ENCODE measurements at regions not wholly inside any gene's neighbourhood (a gene's known extent, or its start where the extent isn't known, plus 50 kb on each side); places are given as distances from the start of the nearest gene placed in this dataset.

- H3K27me3 ChIP-seq, result no peaks in the 10 kb centered on the region
- in situ Hi-C loops (cut with MboI; ENCODE audit: low pct_ligation_motif_present in 1 of 4, low pct_unique_long_range_greater_than_20kb in 1 of 4, low sequenced_read_pairs in 3 of 4) (no loop called here), intact Hi-C loops (cut with DNase I; ENCODE audit: low total_unique reads) (no loop called here)
- no peak overlapping the region for H3K4me3 ChIP-seq
- no peaks in the 10 kb centered on the region for H3K36me3 ChIP-seq
- H3K27ac ChIP-seq, result no peak overlapping the region
- WGBS, 2 donors (ENCODE audit: low coverage in 1 of 2), result 55 to 68% methylated on average over 4 of the region's 4 CpGs
- no peaks in the 10 kb centered on the region for H3K4me1 ChIP-seq
- no peak for TF ChIP-seq POLR2AphosphoS5 (IDR thresholded peaks at IDR 0.05)
- no peak for DNase-seq
- H3K9me3 ChIP-seq, result no peaks in the 10 kb centered on the region
Observed at GRCh38 chr1:96333522-96334235, 387.9 kb upstream of the PTBP2 start.

DNA sequence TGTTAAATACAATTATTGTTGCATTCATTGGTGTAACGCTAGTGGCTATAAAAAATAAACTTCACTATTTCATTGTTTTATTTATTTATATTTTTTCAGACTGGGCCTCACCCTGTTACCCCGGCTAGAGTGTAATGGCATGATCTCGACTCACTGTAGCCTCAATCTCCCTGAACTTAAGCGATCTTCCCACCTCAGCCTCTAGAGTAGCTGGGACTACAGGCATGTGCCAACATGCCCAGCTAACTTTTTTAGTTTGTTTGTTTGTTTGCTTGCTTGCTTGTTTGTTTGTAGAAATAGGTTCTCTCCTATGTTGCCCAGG is 387.4 kb upstream of the PTBP2 start:
- intact Hi-C loops (cut with DNase I; ENCODE audit: low total_unique reads) (no loop called here), in situ Hi-C loops (cut with MboI; ENCODE audit: low pct_ligation_motif_present in 1 of 4, low pct_unique_long_range_greater_than_20kb in 1 of 4, low sequenced_read_pairs in 3 of 4) (no loop called here)
- H3K36me3 ChIP-seq, result no peaks in the 10 kb centered on the region
- TF ChIP-seq EP300 (IDR thresholded peaks at IDR 0.05; ENCODE audit: low read depth) (no peak), POLR2AphosphoS5 (IDR thresholded peaks at IDR 0.05) (no peak), POLR2A (IDR thresholded peaks at IDR 0.05) (no peak)
- TF ChIP-seq, protein P1, sequence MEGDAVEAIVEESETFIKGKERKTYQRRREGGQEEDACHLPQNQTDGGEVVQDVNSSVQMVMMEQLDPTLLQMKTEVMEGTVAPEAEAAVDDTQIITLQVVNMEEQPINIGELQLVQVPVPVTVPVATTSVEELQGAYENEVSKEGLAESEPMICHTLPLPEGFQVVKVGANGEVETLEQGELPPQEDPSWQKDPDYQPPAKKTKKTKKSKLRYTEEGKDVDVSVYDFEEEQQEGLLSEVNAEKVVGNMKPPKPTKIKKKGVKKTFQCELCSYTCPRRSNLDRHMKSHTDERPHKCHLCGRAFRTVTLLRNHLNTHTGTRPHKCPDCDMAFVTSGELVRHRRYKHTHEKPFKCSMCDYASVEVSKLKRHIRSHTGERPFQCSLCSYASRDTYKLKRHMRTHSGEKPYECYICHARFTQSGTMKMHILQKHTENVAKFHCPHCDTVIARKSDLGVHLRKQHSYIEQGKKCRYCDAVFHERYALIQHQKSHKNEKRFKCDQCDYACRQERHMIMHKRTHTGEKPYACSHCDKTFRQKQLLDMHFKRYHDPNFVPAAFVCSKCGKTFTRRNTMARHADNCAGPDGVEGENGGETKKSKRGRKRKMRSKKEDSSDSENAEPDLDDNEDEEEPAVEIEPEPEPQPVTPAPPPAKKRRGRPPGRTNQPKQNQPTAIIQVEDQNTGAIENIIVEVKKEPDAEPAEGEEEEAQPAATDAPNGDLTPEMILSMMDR (IDR thresholded peaks at IDR 0.05), result no peak
- DNase-seq, result no peak
- no peaks in the 10 kb centered on the region for H3K27me3 ChIP-seq
- H3K4me3 ChIP-seq, result no peak overlapping the region
- WGBS, 2 donors (ENCODE audit: low coverage in 1 of 2), result 48 to 62% methylated on average over 2 to 4 of the region's 4 CpGs
- H3K27ac ChIP-seq, result no peak overlapping the region
- no peaks in the 10 kb centered on the region for H3K4me1 ChIP-seq
- no peaks in the 10 kb centered on the region for H3K9me3 ChIP-seq

DNA sequence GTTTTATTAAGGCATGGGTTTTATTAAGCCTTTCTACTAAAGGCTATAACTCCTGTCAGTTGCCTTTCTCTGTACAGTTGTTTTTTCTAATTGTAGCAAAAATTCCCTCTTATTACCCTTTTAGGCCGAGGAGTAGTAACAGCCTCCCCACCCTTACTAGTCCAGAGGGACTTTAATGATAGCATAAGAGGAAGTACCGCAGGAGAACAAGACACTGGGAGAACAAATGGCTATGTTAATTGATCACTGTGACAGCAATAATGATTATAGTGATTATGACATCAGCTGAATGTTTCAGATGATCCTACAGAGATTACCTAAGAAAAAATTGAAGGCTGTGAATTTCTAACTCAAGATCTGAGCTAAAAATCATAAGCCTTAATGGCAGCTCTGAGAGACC is 383.0 kb upstream of the PTBP2 start:
- Histone ChIP-seq H3K36me3 (no peaks in the 10 kb centered on the region), H3K4me1 (no peaks in the 10 kb centered on the region), H3K4me3 (no peak overlapping the region), H3K27me3 (no peaks in the 10 kb centered on the region), H3K27ac (no peak overlapping the region), H3K9me3 (no peaks in the 10 kb centered on the region)
- DNase-seq, result no peak
- TF ChIP-seq POLR2AphosphoS5 (IDR thresholded peaks at IDR 0.05), result no peak
- TF ChIP-seq, protein P1 (IDR thresholded peaks at IDR 0.05), result no peak
- TF ChIP-seq EP300 (IDR thresholded peaks at IDR 0.05; ENCODE audit: low read depth), result no peak
- no peak for TF ChIP-seq POLR2A (IDR thresholded peaks at IDR 0.05)
- intact Hi-C loops (cut with DNase I; ENCODE audit: low total_unique reads) (no loop called here), in situ Hi-C loops (cut with MboI; ENCODE audit: low pct_ligation_motif_present in 1 of 4, low pct_unique_long_range_greater_than_20kb in 1 of 4, low sequenced_read_pairs in 3 of 4) (no loop called here)
- 78 to 89% methylated on average over 2 of the region's 2 CpGs for whole genome bisulfite sequencing, 2 donors (ENCODE audit: low coverage in 1 of 2)

DNA sequence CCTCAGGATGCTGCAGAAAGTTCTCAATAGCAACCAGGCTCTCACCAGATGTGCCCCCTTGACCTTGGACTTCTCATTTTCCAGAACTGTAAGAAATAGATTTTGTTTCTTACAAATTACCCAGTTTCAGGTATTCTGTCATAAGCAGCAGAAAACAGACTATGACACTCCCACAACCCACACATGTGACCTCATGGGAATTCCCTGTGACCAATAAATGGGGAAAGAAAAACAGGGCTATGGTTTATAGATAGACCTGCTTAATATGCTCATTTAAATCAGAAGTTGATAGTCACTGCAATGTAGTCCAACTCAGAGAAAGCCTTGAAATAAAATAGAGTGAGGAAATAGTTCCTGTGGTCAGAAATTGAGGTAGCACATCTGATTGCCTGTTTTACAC is 380.9 kb upstream of the PTBP2 start:
- no peaks in the 10 kb centered on the region for H3K4me1 ChIP-seq
- intact Hi-C loops (cut with DNase I; ENCODE audit: low total_unique reads), result no loop called here
- no peak overlapping the region for H3K4me3 ChIP-seq
- no peaks in the 10 kb centered on the region for H3K9me3 ChIP-seq
- DNase-seq, result no peak
- H3K27me3 ChIP-seq, result no peaks in the 10 kb centered on the region
- in situ Hi-C loops (cut with MboI; ENCODE audit: low pct_ligation_motif_present in 1 of 4, low pct_unique_long_range_greater_than_20kb in 1 of 4, low sequenced_read_pairs in 3 of 4), result no loop called here
- TF ChIP-seq, protein P1 (IDR thresholded peaks at IDR 0.05), result no peak
- TF ChIP-seq POLR2AphosphoS5 (IDR thresholded peaks at IDR 0.05), result no peak
- no peak for TF ChIP-seq EP300 (IDR thresholded peaks at IDR 0.05; ENCODE audit: low read depth)
- TF ChIP-seq POLR2A (IDR thresholded peaks at IDR 0.05), result no peak
- no peak overlapping the region for H3K27ac ChIP-seq
- no peaks in the 10 kb centered on the region for H3K36me3 ChIP-seq

DNA sequence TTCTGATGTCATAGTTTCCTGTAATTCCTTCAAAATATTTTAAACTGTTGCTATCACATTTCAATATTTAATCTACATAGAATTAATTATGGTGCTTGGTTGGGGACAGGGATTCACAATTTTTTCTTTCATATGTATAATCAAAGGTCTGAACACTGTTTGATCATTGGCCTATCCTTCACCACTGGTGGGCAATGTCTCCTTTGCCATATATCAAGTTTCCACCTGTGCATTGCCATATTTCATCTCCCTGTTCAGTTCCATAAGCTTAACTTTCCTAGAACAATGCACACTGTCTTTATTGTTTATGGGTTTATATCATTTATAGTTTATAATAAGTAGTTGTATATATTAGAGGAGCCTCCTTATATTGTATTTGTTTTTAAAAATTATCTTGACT is 374.9 kb upstream of the PTBP2 start:
- in situ Hi-C loops (cut with MboI; ENCODE audit: low pct_ligation_motif_present in 1 of 4, low pct_unique_long_range_greater_than_20kb in 1 of 4, low sequenced_read_pairs in 3 of 4), result no loop called here
- no peaks in the 10 kb centered on the region for H3K36me3 ChIP-seq
- H3K27me3 ChIP-seq, result no peaks in the 10 kb centered on the region
- H3K4me3 ChIP-seq, result no peak overlapping the region
- H3K9me3 ChIP-seq, result no peaks in the 10 kb centered on the region
- intact Hi-C loops (cut with DNase I; ENCODE audit: low total_unique reads), result no loop called here
- DNase-seq, result no peak
- H3K27ac ChIP-seq, result no peak overlapping the region
- no peaks in the 10 kb centered on the region for H3K4me1 ChIP-seq
- TF ChIP-seq, protein P1 (IDR thresholded peaks at IDR 0.05), result no peak
- TF ChIP-seq EP300 (IDR thresholded peaks at IDR 0.05; ENCODE audit: low read depth) (no peak), POLR2AphosphoS5 (IDR thresholded peaks at IDR 0.05) (no peak), POLR2A (IDR thresholded peaks at IDR 0.05) (no peak)
